ENCODE measurements at regions not wholly inside any gene's neighbourhood (a gene's known extent, or its start where the extent isn't known, plus 50 kb on each side); places are given as distances from the start of the nearest gene placed in this dataset.

- Mint-ChIP-seq H3K27ac (no peak overlapping the region), H3K4me1 (no peaks in the 10 kb centered on the region), H3K36me3 (no peaks in the 10 kb centered on the region), H3K4me3 (no peak overlapping the region), H3K27me3 (peaks cover 3 to 5% of the 10 kb centered on the region in 2 donors), H3K9me3 (no peaks in the 10 kb centered on the region)
- no peak for DNase-seq
- POLR2A ChIA-PET (ENCODE audit: partially characterized antibody): no interaction called here
- no peaks in the 10 kb centered on the region for H3K36me3 ChIP-seq (ENCODE audit: insufficient read depth, low read length)
- intact Hi-C loops (cut with micrococcal nuclease): no loop called here
- CTCF ChIA-PET (ENCODE audit: partially characterized antibody): no interaction called here
- H3K9me3 ChIP-seq (ENCODE audit: control insufficient read depth in 1 of 2, low read length in 2 of 2): no peaks in the 10 kb centered on the region
- no peak overlapping the region for H3K27ac ChIP-seq (ENCODE audit: low read depth, low read length)
- no peak overlapping the region for H3K4me3 ChIP-seq (ENCODE audit: low read length in 2 of 2)
- H3K4me1 ChIP-seq (ENCODE audit: insufficient read depth, low read length): no peaks in the 10 kb centered on the region
- H3K27me3 ChIP-seq (ENCODE audit: insufficient read depth, low read length): no peaks in the 10 kb centered on the region
These were observed 142.5 kb downstream of the PHLDA1 start for GRCh38 chr12:75888874-75889613.

GRCh38 chr12:75888399-75888798 lies 143.2 kb downstream of the PHLDA1 start:
- H3K27ac ChIP-seq (ENCODE audit: low read depth, low read length): no peak overlapping the region
- H3K4me3 ChIP-seq (ENCODE audit: low read length in 2 of 2): no peak overlapping the region
- peaks cover 3 to 6% of the 10 kb centered on the region in 2 donors for H3K27me3 Mint-ChIP-seq
- no peak overlapping the region for H3K4me3 Mint-ChIP-seq
- no peak overlapping the region for H3K27ac Mint-ChIP-seq
- H3K4me1 Mint-ChIP-seq: no peaks in the 10 kb centered on the region
- intact Hi-C loops (cut with micrococcal nuclease): no loop called here
- H3K36me3 Mint-ChIP-seq: no peaks in the 10 kb centered on the region
- H3K9me3 Mint-ChIP-seq: no peaks in the 10 kb centered on the region
- no peaks in the 10 kb centered on the region for H3K9me3 ChIP-seq (ENCODE audit: control insufficient read depth in 1 of 2, low read length in 2 of 2)
- H3K36me3 ChIP-seq (ENCODE audit: insufficient read depth, low read length): no peaks in the 10 kb centered on the region
- DNase-seq: no peak
- ChIA-PET CTCF (ENCODE audit: partially characterized antibody) (interaction anchor here (0.6 kb wide), 1 partner anchor 481 kb away, joined by 3 read pairs; no protein-coding TSS in a partner anchor), POLR2A (ENCODE audit: partially characterized antibody) (no interaction called here)
- no peaks in the 10 kb centered on the region for H3K4me1 ChIP-seq (ENCODE audit: insufficient read depth, low read length)
- H3K27me3 ChIP-seq (ENCODE audit: insufficient read depth, low read length): no peaks in the 10 kb centered on the region

DNA sequence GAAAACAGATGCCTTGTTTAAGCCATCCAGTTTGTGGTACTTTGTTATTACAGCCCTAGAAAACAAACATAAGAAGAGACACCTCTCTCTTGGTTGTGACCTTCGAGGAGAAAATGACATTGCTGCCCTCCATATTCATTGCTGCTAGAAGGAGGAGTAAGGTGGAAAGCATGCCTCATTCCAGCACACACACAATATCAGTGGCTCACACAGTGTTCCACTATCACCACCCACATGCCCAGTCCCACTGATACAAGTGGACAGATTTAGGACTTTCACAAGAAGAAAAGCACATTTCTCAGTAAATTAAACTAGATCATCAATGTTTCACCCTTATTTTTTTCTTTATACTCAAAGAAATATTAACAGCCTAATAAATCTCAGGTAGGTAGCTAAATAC lies 143.6 kb downstream of the PHLDA1 start:
- H3K36me3 Mint-ChIP-seq: no peaks in the 10 kb centered on the region
- H3K4me3 Mint-ChIP-seq: no peak overlapping the region
- intact Hi-C loops (cut with micrococcal nuclease): no loop called here
- H3K9me3 Mint-ChIP-seq: no peaks in the 10 kb centered on the region
- DNase-seq: no peak
- no peak overlapping the region for H3K27ac Mint-ChIP-seq
- no peaks in the 10 kb centered on the region for H3K4me1 Mint-ChIP-seq
- H3K27me3 Mint-ChIP-seq: peaks cover 3 to 8% of the 10 kb centered on the region in 2 donors
- no peaks in the 10 kb centered on the region for H3K4me1 ChIP-seq (ENCODE audit: insufficient read depth, low read length)
- no peak overlapping the region for H3K4me3 ChIP-seq (ENCODE audit: low read length in 2 of 2)
- no peaks in the 10 kb centered on the region for H3K36me3 ChIP-seq (ENCODE audit: insufficient read depth, low read length)
- H3K27me3 ChIP-seq (ENCODE audit: insufficient read depth, low read length): no peaks in the 10 kb centered on the region
- CTCF ChIA-PET (ENCODE audit: partially characterized antibody): interaction anchor here (0.6 kb wide), 1 partner anchor 481 kb away, joined by 3 read pairs; no protein-coding TSS in a partner anchor
- POLR2A ChIA-PET (ENCODE audit: partially characterized antibody): no interaction called here
- H3K9me3 ChIP-seq (ENCODE audit: control insufficient read depth in 1 of 2, low read length in 2 of 2): no peaks in the 10 kb centered on the region
- no peak overlapping the region for H3K27ac ChIP-seq (ENCODE audit: low read depth, low read length)

- no peak for DNase-seq
- Mint-ChIP-seq H3K4me1 (no peaks in the 10 kb centered on the region), H3K27ac (no peak overlapping the region), H3K9me3 (no peaks in the 10 kb centered on the region), H3K4me3 (no peak overlapping the region), H3K27me3 (peaks cover 3 to 8% of the 10 kb centered on the region in 2 donors), H3K36me3 (no peaks in the 10 kb centered on the region)
- ChIA-PET POLR2A (ENCODE audit: partially characterized antibody) (interaction anchor here (2.6 kb wide), 1 partner anchor 147 kb away, joined by 8 read pairs; the partner anchor contains the start of gene PHLDA1), CTCF (ENCODE audit: partially characterized antibody) (no interaction called here)
- Histone ChIP-seq H3K4me3 (ENCODE audit: low read length in 2 of 2) (no peak overlapping the region), H3K27me3 (ENCODE audit: insufficient read depth, low read length) (no peaks in the 10 kb centered on the region), H3K4me1 (ENCODE audit: insufficient read depth, low read length) (no peaks in the 10 kb centered on the region), H3K27ac (ENCODE audit: low read depth, low read length) (no peak overlapping the region), H3K36me3 (ENCODE audit: insufficient read depth, low read length) (no peaks in the 10 kb centered on the region), H3K9me3 (ENCODE audit: control insufficient read depth in 1 of 2, low read length in 2 of 2) (no peaks in the 10 kb centered on the region)
- intact Hi-C loops (cut with micrococcal nuclease): no loop called here
These were observed 147.1 kb downstream of the PHLDA1 start for GRCh38 chr12:75884465-75884985.

- no peaks in the 10 kb centered on the region for H3K4me1 ChIP-seq (ENCODE audit: insufficient read depth, low read length)
- peaks cover 0 to 3% of the 10 kb centered on the region in 2 donors for H3K27me3 Mint-ChIP-seq
- ChIA-PET POLR2A (ENCODE audit: partially characterized antibody) (interaction anchor here (1.4 kb wide), 1 partner anchor 138 kb away, joined by 3 read pairs; no protein-coding TSS in a partner anchor), CTCF (ENCODE audit: partially characterized antibody) (interaction anchor here (1.5 kb wide), 1 partner anchor 154 kb away, joined by 3 read pairs; no protein-coding TSS in a partner anchor)
- H3K4me3 Mint-ChIP-seq: no peak overlapping the region
- H3K27ac Mint-ChIP-seq: no peak overlapping the region
- H3K4me3 ChIP-seq (ENCODE audit: low read length in 2 of 2): no peak overlapping the region
- H3K9me3 ChIP-seq (ENCODE audit: control insufficient read depth in 1 of 2, low read length in 2 of 2): no peaks in the 10 kb centered on the region
- H3K36me3 Mint-ChIP-seq: no peaks in the 10 kb centered on the region
- intact Hi-C loops (cut with micrococcal nuclease): no loop called here
- H3K27ac ChIP-seq (ENCODE audit: low read depth, low read length): no peak overlapping the region
- H3K9me3 Mint-ChIP-seq: no peaks in the 10 kb centered on the region
- H3K36me3 ChIP-seq (ENCODE audit: insufficient read depth, low read length): no peaks in the 10 kb centered on the region
- H3K4me1 Mint-ChIP-seq: peaks cover 0 to 1% (median 0%) of the 10 kb centered on the region in 4 donors
- no peak for DNase-seq
- H3K27me3 ChIP-seq (ENCODE audit: insufficient read depth, low read length): no peaks in the 10 kb centered on the region
These were observed 148.3 kb downstream of the PHLDA1 start for GRCh38 chr12:75883241-75883640.

GRCh38 chr12:75882421-75882820 lies 149.2 kb downstream of the PHLDA1 start:
- no peak overlapping the region for H3K27ac Mint-ChIP-seq
- CTCF ChIA-PET (ENCODE audit: partially characterized antibody): interaction anchor here (1.5 kb wide), 1 partner anchor 155 kb away, joined by 3 read pairs; no protein-coding TSS in a partner anchor

DNA sequence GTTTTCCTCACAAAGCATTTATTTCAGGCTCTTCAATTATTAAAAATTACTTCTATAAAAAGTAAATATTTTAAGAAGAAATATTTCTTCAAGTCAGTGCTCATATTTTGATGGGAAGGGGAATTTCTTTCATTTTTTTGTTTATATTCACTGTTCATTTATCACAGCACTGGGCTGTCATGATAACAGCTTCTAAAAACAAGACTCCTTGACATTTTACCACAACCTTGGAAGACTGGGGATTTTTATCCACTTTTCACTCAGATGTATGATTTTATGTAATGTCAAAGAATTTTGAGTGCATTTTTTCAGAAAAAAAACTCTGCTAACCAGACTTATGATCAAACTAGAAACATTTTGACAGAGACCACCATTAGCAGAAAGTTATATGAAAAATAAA lies 149.7 kb downstream of the PHLDA1 start:
- no peak overlapping the region for H3K4me3 Mint-ChIP-seq
- ChIA-PET POLR2A (ENCODE audit: partially characterized antibody) (interaction anchor here (1.4 kb wide), 1 partner anchor 139 kb away, joined by 3 read pairs; no protein-coding TSS in a partner anchor), CTCF (ENCODE audit: partially characterized antibody) (interaction anchor here (1.5 kb wide), 1 partner anchor 155 kb away, joined by 3 read pairs; no protein-coding TSS in a partner anchor)
- Histone ChIP-seq H3K27me3 (ENCODE audit: insufficient read depth, low read length) (no peaks in the 10 kb centered on the region), H3K36me3 (ENCODE audit: insufficient read depth, low read length) (no peaks in the 10 kb centered on the region), H3K27ac (ENCODE audit: low read depth, low read length) (no peak overlapping the region), H3K9me3 (ENCODE audit: control insufficient read depth in 1 of 2, low read length in 2 of 2) (no peaks in the 10 kb centered on the region), H3K4me1 (ENCODE audit: insufficient read depth, low read length) (no peaks in the 10 kb centered on the region), H3K4me3 (ENCODE audit: low read length in 2 of 2) (no peak overlapping the region)
- H3K27ac Mint-ChIP-seq: no peak overlapping the region
- peaks cover 0 to 1% (median 0%) of the 10 kb centered on the region in 4 donors for H3K4me1 Mint-ChIP-seq
- H3K27me3 Mint-ChIP-seq: peaks cover 0 to 3% of the 10 kb centered on the region in 2 donors
- H3K36me3 Mint-ChIP-seq: no peaks in the 10 kb centered on the region
- no peaks in the 10 kb centered on the region for H3K9me3 Mint-ChIP-seq
- no peak for DNase-seq
- intact Hi-C loops (cut with micrococcal nuclease): no loop called here

More at GRCh38 chr12:75882421-75882820, 149.2 kb downstream of the PHLDA1 start:
- intact Hi-C loops (cut with micrococcal nuclease): no loop called here
- Mint-ChIP-seq H3K4me1 (peaks cover 0 to 1% (median 0%) of the 10 kb centered on the region in 4 donors), H3K27me3 (peaks cover 0 to 3% of the 10 kb centered on the region in 2 donors), H3K9me3 (no peaks in the 10 kb centered on the region), H3K4me3 (no peak overlapping the region), H3K36me3 (no peaks in the 10 kb centered on the region)
- no peaks in the 10 kb centered on the region for H3K9me3 ChIP-seq (ENCODE audit: control insufficient read depth in 1 of 2, low read length in 2 of 2)
- H3K4me1 ChIP-seq (ENCODE audit: insufficient read depth, low read length): no peaks in the 10 kb centered on the region
- no peak overlapping the region for H3K27ac ChIP-seq (ENCODE audit: low read depth, low read length)
- no peaks in the 10 kb centered on the region for H3K36me3 ChIP-seq (ENCODE audit: insufficient read depth, low read length)
- POLR2A ChIA-PET (ENCODE audit: partially characterized antibody): interaction anchor here (1.4 kb wide), 1 partner anchor 139 kb away, joined by 3 read pairs; no protein-coding TSS in a partner anchor
- no peak overlapping the region for H3K4me3 ChIP-seq (ENCODE audit: low read length in 2 of 2)
- no peak for DNase-seq
- H3K27me3 ChIP-seq (ENCODE audit: insufficient read depth, low read length): no peaks in the 10 kb centered on the region
